Testis (tissue), 2 donors: ENCODE measurements at regions not wholly inside any gene's neighbourhood (a gene's known extent, or its start where the extent isn't known, plus 50 kb on each side); places are given as distances from the start of the nearest gene placed in this dataset.

ENCODE experiments used
- POLR2A ChIP-seq: fragments of 450-650 bp; IDR thresholded peaks from one replicate; pipeline ENCODE4 v1.6.1; 2017; ENCODE audit warnings: antibody characterized with exemption, mild to moderate bottlenecking, moderate library complexity
- TF ChIP-seq, protein P1 (sequence below), 3 experiments: fragments of 450-650 bp in 2 of 3; fragments of 200-600 bp in 1 of 3; sonication (generic) in 1 of 3; IDR thresholded peaks; one replicate each; pipeline ENCODE4 v1.5.1; 2016 to 2019; ENCODE audit warnings: antibody characterized with exemption in 3 of 3, mild to moderate bottlenecking in 2 of 3, moderate library complexity in 1 of 3

GRCh38 chr14:98204139-98204538, 1067.9 kb downstream of the BCL11B start:
- TF ChIP-seq, protein P1, sequence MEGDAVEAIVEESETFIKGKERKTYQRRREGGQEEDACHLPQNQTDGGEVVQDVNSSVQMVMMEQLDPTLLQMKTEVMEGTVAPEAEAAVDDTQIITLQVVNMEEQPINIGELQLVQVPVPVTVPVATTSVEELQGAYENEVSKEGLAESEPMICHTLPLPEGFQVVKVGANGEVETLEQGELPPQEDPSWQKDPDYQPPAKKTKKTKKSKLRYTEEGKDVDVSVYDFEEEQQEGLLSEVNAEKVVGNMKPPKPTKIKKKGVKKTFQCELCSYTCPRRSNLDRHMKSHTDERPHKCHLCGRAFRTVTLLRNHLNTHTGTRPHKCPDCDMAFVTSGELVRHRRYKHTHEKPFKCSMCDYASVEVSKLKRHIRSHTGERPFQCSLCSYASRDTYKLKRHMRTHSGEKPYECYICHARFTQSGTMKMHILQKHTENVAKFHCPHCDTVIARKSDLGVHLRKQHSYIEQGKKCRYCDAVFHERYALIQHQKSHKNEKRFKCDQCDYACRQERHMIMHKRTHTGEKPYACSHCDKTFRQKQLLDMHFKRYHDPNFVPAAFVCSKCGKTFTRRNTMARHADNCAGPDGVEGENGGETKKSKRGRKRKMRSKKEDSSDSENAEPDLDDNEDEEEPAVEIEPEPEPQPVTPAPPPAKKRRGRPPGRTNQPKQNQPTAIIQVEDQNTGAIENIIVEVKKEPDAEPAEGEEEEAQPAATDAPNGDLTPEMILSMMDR (IDR thresholded peaks at IDR 0.05) = no peak
- TF ChIP-seq POLR2A = no peak
